MCF 10A (cell line): ENCODE measurements at regions not wholly inside any gene's neighbourhood (a gene's known extent, or its start where the extent isn't known, plus 50 kb on each side); places are given as distances from the start of the nearest gene placed in this dataset.

ENCODE experiments used
- BruUV-seq: library from RNA; stranded (reverse); fragments of 400-500 nt; replicated peaks from 2 replicates; lab custom pipeline; 2021; lab: Mats Ljungman, UMichigan
- CTCF ChIA-PET: fragments of 300-600 bp; sonication (Branson Sonifier 250); formaldehyde crosslinking; extraction: SDS; loops from one replicate; lab custom pipeline; 2021; ENCODE audit warnings: antibody characterized with exemption, inconsistent platforms; lab: Yijun Ruan, JAX
- POLR2A ChIA-PET: fragments of 300-600, 350-650 bp; sonication (Branson Sonifier 250); formaldehyde crosslinking; extraction: SDS; loops from one replicate; lab custom pipeline; 2020; ENCODE audit warnings: antibody characterized with exemption, inconsistent platforms; lab: Yijun Ruan, JAX
- DNase-seq: peaks from one replicate; pipeline ENCODE4 v3.0.0-alpha.2; 2018; ENCODE audit not compliant: unreplicated experiment
- H3K27ac Mint-ChIP-seq: one replicate; pipeline ENCODE4 v1.8.0; 2022; ENCODE audit warnings: mild to moderate bottlenecking, low read depth, mixed read lengths; ENCODE audit not compliant: unreplicated experiment
- H3K27me3 Mint-ChIP-seq: one replicate; pipeline ENCODE4 v1.8.0; 2022; ENCODE audit warnings: mixed read lengths; ENCODE audit not compliant: insufficient read depth, unreplicated experiment
- H3K36me3 Mint-ChIP-seq: one replicate; pipeline ENCODE4 v1.8.0; 2022; ENCODE audit warnings: mild to moderate bottlenecking, moderate library complexity, mixed read lengths; ENCODE audit not compliant: insufficient read depth, unreplicated experiment
- H3K4me1 Mint-ChIP-seq: one replicate; pipeline ENCODE4 v1.8.0; 2022; ENCODE audit warnings: mixed read lengths; ENCODE audit not compliant: insufficient read depth, unreplicated experiment
- H3K4me3 Mint-ChIP-seq: one replicate; pipeline ENCODE4 v1.8.0; 2022; ENCODE audit warnings: mild to moderate bottlenecking, moderate library complexity, mixed read lengths; ENCODE audit not compliant: unreplicated experiment
- H3K9me3 Mint-ChIP-seq: one replicate; pipeline ENCODE4 v1.8.0; 2022; ENCODE audit warnings: mixed read lengths; ENCODE audit not compliant: unreplicated experiment
- CTCF ChIP-seq: fragments of 200-600 bp; IDR thresholded peaks from one replicate; pipeline ENCODE4 v1.8.0; 2022; ENCODE audit warnings: antibody characterized with exemption, mild to moderate bottlenecking; ENCODE audit not compliant: unreplicated experiment
- intact Hi-C: fragments of 100-400 bp; cut with micrococcal nuclease; formaldehyde crosslinking; loops from 2 replicates; pipeline ENCODE4 v1.14.1; 2022

GRCh38 chr9:73468716-73469115 lies 317.1 kb downstream of the ANXA1 start:
- no TSS peak for BruUV-seq
- ChIA-PET POLR2A (no interaction called here), CTCF (no interaction called here)
- Mint-ChIP-seq H3K36me3 (no peaks in the 10 kb centered on the region), H3K9me3 (no peaks in the 10 kb centered on the region), H3K27ac (no peak overlapping the region), H3K27me3 (peaks cover 63% of the 10 kb centered on the region), H3K4me1 (no peaks in the 10 kb centered on the region), H3K4me3 (no peak overlapping the region)
- intact Hi-C loops, result no loop called here
- no peak for TF ChIP-seq CTCF
- no peak for DNase-seq

- Mint-ChIP-seq H3K9me3 (no peaks in the 10 kb centered on the region), H3K4me1 (no peaks in the 10 kb centered on the region), H3K27ac (no peak overlapping the region), H3K36me3 (no peaks in the 10 kb centered on the region), H3K4me3 (no peak overlapping the region), H3K27me3 (peaks cover 47% of the 10 kb centered on the region)
- no peak for TF ChIP-seq CTCF
- no TSS peak for BruUV-seq
- intact Hi-C loops, result no loop called here
- CTCF ChIA-PET, result interaction anchor here (0.6 kb wide), 1 partner anchor 10 kb away, joined by 3 read pairs; no protein-coding TSS in a partner anchor
- DNase-seq, result no peak
- POLR2A ChIA-PET, result no interaction called here
Measured at GRCh38 chr9:73470766-73471165, 319.1 kb downstream of the ANXA1 start.

DNA sequence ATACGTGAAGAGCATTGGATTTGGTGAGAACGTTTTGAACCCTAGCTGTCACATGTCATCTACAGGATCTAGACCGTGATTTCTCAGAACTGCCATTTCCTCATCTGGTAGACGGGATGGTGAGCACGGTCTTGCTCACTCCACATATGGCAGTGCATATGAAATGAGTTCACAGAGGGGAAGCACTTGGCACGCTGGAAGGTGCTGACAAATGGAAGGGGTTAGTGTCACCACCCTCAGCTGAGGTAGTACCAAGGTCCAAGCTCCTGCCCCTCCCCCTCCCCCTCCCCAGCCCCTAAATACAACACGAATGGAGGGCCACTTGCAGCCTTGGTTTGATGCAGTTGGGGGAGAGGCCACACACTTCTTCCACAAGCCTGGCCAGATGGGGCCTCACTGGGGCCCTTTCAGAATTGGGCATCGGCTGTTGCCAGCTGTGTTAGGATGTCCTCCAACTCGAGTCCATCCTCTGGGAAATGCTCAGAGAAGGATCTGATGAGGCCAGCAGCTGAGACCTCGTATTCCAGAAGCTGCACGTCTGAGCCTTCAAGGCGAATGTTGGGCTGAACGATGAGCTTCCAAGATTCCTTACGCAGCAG lies 322.4 kb downstream of the ANXA1 start:
- DNase-seq, result no peak
- Mint-ChIP-seq H3K9me3 (no peaks in the 10 kb centered on the region), H3K27ac (no peak overlapping the region), H3K36me3 (no peaks in the 10 kb centered on the region), H3K4me3 (no peak overlapping the region), H3K27me3 (peaks cover 26% of the 10 kb centered on the region), H3K4me1 (no peaks in the 10 kb centered on the region)
- no TSS peak for BruUV-seq
- ChIA-PET CTCF (interaction anchor here (0.6 kb wide), 1 partner anchor 20 kb away, joined by 3 read pairs; no protein-coding TSS in a partner anchor), POLR2A (no interaction called here)
- intact Hi-C loops, result no loop called here
- no peak for TF ChIP-seq CTCF

GRCh38 chr9:73474625-73475024 lies 323.0 kb downstream of the ANXA1 start:
- CTCF ChIA-PET, result no interaction called here
- TF ChIP-seq CTCF, result no peak
- Mint-ChIP-seq H3K36me3 (no peaks in the 10 kb centered on the region), H3K4me1 (no peaks in the 10 kb centered on the region), H3K27me3 (peaks cover 26% of the 10 kb centered on the region), H3K9me3 (no peaks in the 10 kb centered on the region), H3K4me3 (no peak overlapping the region), H3K27ac (no peak overlapping the region)
- intact Hi-C loops, result no loop called here
- no peak for DNase-seq
- POLR2A ChIA-PET, result no interaction called here
- BruUV-seq, result no TSS peak
